SK-N-SH treated with all-trans-retinoic acid at 6 μM for 48 hours (cell line): ENCODE measurements at regions not wholly inside any gene's neighbourhood (a gene's known extent, or its start where the extent isn't known, plus 50 kb on each side); places are given as distances from the start of the nearest gene placed in this dataset.

Experiments used
- CSDC2 ChIP-seq: fragments of 250-450 bp; sonication (Bioruptor Pico); IDR thresholded peaks from 2 replicates; pipeline ENCODE4 v1.5.0; 2020; ENCODE audit warnings: mild to moderate bottlenecking, moderate library complexity
- ISL1 ChIP-seq: fragments of 250-450 bp; sonication (Bioruptor Pico); IDR thresholded peaks from 2 replicates; pipeline ENCODE4 v2.1.2; 2022; ENCODE audit warnings: mild to moderate bottlenecking, moderate library complexity
- OSR1 ChIP-seq: fragments of 250-450 bp; sonication (Bioruptor Pico); IDR thresholded peaks from 2 replicates; pipeline ENCODE4 v1.8.0; 2022; ENCODE audit warnings: moderate library complexity, mild to moderate bottlenecking, inconsistent platforms
- SNAI2 ChIP-seq: fragments of 250-450 bp; sonication (Bioruptor Pico); IDR thresholded peaks from 2 replicates; pipeline ENCODE4 v1.5.0; 2020; ENCODE audit warnings: mild to moderate bottlenecking, moderate library complexity
- ZFP3 ChIP-seq: fragments of 250-450 bp; sonication (Bioruptor Pico); IDR thresholded peaks from 2 replicates; pipeline ENCODE4 v1.5.0; 2020; ENCODE audit warnings: mild to moderate bottlenecking, moderate library complexity
- ZFP30 ChIP-seq: fragments of 450-650 bp; formaldehyde crosslinking; IDR thresholded peaks from 2 replicates; pipeline ENCODE4 v1.5.0; 2022; ENCODE audit warnings: mild to moderate bottlenecking, moderate library complexity
- TF ChIP-seq, protein P1 (sequence below): fragments of 250-450 bp; sonication (Bioruptor Pico); IDR thresholded peaks from 2 replicates; pipeline ENCODE4 v1.5.0; 2020; ENCODE audit warnings: mild to moderate bottlenecking, moderate library complexity

DNA sequence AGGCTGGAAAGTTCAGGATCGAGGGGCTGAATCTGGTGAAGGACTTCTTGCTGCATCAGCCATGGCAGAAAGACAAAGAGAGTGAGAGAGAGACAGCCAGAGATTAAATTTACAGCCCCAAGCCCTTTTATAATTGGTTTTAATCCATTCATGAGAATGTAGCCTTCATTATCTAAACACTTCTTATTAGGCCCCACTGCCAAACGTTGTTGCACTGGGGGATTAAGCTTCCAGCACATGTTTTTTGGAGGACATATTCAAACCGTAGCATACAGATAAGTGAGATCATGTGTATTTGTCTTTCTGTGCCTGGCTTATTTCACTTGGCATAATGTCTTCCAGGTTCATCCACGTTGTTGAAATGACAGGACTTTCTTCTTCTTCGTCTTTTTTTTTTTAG is 524.7 kb downstream of the SPRY1 start:
- TF ChIP-seq ISL1 (CRISPR knock-in tag): peak; percentile 34; the same call in 1 of the 2 replicates
- no peak for TF ChIP-seq ZFP3 (CRISPR knock-in tag)
- TF ChIP-seq CSDC2: no peak
- TF ChIP-seq OSR1: no peak
- TF ChIP-seq, protein P1, sequence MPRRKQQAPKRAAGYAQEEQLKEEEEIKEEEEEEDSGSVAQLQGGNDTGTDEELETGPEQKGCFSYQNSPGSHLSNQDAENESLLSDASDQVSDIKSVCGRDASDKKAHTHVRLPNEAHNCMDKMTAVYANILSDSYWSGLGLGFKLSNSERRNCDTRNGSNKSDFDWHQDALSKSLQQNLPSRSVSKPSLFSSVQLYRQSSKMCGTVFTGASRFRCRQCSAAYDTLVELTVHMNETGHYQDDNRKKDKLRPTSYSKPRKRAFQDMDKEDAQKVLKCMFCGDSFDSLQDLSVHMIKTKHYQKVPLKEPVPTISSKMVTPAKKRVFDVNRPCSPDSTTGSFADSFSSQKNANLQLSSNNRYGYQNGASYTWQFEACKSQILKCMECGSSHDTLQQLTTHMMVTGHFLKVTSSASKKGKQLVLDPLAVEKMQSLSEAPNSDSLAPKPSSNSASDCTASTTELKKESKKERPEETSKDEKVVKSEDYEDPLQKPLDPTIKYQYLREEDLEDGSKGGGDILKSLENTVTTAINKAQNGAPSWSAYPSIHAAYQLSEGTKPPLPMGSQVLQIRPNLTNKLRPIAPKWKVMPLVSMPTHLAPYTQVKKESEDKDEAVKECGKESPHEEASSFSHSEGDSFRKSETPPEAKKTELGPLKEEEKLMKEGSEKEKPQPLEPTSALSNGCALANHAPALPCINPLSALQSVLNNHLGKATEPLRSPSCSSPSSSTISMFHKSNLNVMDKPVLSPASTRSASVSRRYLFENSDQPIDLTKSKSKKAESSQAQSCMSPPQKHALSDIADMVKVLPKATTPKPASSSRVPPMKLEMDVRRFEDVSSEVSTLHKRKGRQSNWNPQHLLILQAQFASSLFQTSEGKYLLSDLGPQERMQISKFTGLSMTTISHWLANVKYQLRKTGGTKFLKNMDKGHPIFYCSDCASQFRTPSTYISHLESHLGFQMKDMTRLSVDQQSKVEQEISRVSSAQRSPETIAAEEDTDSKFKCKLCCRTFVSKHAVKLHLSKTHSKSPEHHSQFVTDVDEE (CRISPR knock-in tag): peak; percentile 89
- TF ChIP-seq SNAI2 (CRISPR knock-in tag): peak; percentile 60; the same call in 1 of the 2 replicates
- no peak for TF ChIP-seq ZFP30 (CRISPR knock-in tag)
